ENCODE measurements at regions not wholly inside any gene's neighbourhood (a gene's known extent, or its start where the extent isn't known, plus 50 kb on each side); places are given as distances from the start of the nearest gene placed in this dataset.

DNA sequence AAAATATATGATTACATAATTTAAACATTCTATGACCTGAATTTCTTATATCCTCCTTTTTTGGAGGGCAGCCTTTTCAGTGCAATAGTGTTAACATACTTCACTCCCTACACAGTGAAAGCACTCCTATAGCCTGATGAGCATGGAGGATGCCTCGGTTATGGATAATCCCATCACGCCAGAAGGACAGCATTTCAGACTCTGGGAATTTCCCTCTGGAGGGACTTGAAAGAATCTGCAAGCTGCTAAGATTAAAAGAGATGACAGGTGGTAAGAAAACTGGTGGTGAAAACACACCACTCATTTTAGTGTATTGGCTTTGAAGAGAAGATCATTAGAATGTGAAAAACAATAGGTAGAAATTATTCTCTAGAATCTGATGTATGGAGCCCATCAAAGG lies 99.3 kb upstream of the LMNTD1 start:
- TF ChIP-seq CTCF (conservative IDR thresholded peaks at IDR 0.05; ENCODE audit: low read length): no peak
- TF ChIP-seq EZH2phosphoT487 (IDR thresholded peaks at IDR 0.05; ENCODE audit: borderline replicate concordance, low read depth, low read length): no peak
